ENCODE measurements at regions not wholly inside any gene's neighbourhood (a gene's known extent, or its start where the extent isn't known, plus 50 kb on each side); places are given as distances from the start of the nearest gene placed in this dataset.

DNA sequence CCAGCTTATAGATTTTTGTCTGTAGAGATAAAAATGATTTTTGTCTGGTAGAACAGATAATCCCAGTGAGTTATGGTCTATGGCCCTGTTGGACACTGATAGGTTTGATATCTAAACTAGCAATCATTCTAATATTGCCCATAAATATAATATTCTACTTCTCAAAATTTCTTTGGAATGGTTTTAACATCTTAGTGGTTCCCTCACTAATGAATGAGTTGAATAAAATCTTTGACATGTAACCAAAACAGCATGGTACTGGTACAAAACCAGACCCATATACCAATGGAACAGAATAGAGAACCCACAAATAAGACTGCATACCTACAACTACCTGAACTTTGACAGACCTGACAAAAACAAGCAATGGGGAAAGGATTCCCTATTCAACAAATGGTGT lies 219.7 kb downstream of the SEC61B start:
- no peak for DNase-seq

DNA sequence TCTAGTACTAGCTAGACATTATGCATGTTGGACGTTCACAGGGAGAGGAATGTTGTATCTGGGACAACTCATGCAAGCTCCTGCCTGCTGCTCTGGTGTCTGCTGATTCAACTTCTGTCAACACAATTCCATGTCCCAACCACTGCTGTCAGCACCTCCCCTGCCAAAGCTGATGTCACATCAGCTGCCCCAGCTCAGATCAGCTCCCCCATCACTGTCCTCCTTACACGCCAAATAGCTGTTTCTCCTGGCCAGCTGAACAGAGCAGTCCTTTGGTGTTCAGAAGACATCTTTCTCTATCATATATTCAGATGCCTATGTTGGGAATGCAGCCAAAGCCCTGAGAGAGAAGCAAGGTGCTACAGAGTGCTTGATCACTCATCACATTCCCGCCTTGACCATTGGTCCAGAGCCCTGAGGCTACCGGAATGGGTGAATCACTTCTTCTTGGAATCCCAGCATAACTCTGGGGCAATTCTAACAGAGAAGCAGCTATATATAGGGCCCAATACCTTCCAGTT lies 223.3 kb downstream of the SEC61B start:
- DNase-seq: peak; percentile 67

DNA sequence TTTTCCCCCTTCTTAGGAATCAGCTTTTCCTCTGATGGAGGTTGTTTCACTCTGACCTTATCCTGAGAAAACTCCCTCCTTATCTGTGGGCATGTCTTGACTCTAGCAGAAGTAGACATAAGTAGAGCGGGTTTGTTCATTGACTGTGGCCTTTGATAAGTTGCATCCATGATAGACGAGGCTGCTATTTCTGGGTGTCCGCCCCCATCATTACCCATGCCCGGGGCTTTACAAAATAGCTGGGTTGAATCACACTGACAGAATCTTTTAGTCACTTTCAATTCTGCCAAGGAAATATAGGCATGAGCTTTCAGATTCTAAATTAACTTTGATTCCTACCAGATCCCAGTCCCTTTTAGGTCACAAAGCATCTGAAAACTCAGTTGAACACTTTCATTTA lies 223.8 kb downstream of the SEC61B start:
- no peak for DNase-seq

DNA sequence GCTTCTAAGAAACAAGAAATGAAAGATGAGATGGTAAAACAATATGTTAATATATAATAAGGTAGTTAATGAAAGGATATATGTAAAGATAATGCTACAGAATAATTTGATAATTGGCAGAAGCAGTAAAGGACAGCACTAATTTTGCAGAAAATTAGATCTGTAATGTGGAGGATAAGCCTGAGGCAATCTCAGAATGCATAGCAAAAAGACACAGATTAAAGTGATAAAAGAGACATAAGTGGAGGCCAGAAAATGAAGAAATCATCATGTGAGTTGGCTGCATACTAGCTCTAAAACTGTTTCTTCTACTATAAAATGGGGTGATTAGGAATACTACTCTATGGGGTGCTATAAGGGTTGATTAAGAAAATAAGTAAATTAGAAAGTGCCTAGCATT lies 225.9 kb downstream of the SEC61B start:
- DNase-seq: no peak

DNA sequence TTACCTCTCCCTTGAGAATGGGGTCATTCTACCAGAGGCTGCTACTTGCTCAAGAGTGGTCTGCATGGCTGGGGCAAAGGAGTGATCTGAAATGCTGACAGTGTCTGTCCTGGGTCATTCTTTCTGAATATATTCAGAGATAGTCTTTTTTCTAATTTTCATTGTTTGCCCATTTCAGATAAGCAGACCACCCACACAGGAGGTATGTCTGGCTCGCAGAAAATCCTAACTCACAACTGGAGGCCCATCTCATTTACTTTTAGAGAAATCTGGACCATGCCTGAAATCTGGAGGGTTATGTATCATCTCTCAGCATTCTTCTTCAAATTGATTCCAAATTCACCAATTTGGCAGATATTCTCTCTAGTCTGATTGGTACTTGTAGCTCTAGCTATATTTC lies 227.6 kb downstream of the SEC61B start:
- no peak for DNase-seq

DNA sequence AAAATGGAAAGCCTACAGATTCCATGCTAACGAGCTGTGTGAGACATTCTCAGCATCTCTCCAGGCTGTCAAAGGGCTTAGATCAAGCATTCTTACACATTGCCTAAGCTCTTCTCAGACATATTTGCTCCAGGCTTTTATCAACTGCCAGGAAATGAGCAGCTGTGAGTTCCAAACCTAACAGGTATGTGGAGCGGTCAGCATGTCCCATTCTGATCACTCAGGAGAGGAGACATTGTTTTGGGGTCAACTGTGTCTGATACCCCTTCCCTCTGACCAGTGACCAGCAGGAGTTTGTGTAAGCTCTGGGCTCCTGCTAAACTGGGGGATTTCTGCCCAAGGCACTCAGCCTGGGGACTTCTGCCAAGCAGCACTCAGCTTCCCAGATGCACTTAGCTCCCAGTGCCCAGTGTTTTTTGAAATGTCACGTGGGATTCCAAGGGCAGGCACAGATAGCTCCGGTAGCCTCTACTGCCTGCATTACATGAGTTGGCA lies 229.1 kb downstream of the SEC61B start:
- DNase-seq: no peak

DNA sequence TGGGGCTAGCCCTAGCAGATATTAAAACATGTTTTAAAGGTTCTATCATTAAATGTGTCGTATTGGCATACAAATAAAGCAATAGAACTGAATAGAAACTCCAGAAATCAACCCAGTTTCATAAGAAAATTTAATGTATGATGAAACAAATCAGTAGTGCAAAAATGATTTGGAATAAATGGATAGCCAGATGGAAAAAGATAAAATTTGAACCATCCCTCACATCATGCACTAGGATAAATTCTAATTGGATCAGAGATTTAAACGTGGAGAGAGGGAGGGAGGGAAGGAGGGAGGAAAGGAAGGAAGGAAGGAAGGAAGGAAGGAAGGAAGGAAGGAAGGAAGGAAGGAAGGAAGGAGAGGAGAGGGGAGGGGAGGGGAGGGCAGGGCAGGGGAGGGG lies 235.3 kb downstream of the SEC61B start:
- no peak for DNase-seq

DNA sequence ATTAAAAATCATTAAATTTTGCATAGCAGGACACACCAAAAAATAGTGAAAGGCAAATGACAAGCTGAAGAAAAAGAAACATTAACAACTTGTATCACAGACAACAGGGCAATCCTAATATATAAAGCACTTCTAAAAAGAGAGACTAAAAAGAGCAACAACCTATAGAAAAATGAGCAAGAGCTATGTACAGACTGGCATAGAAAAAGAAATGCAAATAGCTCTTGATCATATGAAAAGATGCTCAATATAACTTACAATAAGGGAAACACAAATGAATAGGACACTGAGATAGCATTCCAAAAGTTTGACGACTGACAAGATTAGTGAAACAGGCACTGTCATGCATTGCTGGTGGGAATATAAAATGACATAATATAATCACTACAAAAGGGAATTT lies 235.9 kb downstream of the SEC61B start:
- no peak for DNase-seq

DNA sequence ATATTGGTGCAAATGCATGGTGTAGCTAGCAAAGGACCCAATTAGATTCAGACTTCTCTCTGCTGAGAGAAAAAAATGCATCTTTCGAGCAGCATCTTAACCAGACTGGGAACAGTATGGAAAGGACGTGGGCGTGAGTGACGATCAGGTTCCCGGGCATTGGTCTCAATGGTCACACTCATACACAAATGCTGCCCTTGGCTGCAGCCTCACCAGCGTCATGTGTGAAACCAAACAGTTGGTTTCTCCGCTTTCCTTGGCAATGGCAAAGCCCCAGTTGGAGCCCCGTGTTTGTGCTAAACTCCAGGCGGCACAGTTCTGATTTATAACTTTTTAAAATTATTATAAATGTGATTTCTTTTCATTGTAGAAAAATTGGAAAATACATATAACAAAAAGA lies 237.8 kb downstream of the SEC61B start:
- DNase-seq: no peak

DNA sequence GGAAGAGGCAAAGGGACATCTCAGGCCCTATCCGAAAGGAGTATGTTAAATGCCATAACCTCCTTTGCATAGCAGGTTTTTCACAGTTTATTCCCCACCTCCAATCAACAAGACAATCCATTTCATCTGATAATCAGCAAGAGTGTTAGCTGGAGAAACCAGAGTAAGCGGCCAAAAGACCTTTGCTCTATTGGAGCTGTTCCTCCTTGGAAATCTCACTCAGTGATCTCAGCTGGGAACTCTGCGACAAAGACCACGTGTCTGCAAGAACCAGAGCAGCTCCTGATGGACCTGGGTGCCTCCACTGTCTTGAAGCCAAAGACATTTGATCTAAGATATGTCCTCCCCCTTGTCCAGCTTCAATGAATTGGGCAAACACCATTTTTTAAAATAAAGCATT lies 241.0 kb downstream of the SEC61B start:
- no peak for DNase-seq

DNA sequence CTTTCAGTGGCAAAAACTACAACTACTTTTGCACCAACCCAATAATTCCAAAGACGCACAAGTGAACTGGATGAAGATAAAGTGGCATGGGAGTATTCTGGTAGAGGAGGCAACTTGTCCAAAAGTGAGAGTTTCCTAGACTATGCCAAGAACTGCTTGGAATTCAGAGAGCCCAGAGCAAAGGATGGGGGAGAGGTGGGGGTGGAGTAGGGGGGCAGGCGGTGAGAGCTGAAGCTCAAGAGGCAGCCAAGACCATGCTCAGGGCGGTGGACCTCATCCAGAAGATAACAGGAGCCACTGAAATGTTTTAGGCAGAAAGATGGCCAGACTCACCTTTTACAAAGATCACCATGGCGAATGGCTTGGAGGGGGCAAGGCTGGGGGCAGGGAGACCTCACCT lies 242.5 kb downstream of the SEC61B start:
- no peak for DNase-seq

DNA sequence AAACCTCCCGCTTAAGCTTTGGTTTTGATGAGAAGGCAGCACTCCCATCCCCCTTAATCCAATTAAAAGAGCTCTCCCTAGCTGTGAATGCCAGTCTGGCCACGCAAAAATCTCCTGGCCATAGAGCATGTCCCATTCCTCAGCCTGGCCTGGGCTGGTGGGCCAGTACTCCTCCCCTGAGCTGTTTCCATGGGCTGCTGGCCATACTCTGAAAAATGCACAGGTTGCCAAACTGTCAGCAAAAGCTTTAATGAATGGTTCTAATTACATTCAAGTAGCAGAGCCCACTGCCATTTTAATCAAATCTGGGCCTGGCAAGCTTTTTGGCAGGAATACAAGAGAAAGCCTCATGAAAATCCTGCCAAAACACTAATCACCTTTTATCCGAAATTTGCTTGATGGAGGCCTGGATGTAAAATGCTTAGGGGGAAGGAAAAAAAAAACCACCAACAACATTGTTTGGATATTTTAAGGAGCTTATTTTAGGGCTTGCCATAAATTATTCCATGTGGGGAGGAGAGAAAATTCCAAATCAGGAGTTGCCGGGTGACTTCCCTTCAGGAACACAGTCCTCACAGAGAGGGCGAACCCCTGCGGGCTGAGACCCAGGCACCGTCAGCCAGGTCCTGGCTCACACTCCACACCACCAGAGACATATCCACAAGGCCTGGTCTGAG lies 243.3 kb downstream of the SEC61B start:
- no peak for DNase-seq

DNA sequence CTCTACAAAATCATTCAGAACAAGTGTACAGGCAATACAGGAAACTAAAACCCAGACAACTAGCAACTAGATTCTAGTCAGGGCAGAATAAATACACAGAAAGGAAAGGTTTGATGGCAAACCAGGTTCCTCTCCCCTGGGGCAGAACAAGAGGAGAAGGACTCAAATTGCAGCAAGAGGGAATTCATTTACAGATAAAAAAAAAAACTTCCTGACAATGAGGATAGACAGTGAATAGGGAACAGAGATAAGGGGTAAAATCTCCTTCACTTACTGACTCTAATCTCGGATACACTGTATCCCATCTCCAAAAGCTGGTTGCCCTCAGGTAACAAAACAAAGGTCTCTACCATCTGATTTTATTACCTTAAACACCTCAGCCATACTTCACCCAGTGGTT lies 244.0 kb downstream of the SEC61B start:
- no peak for DNase-seq

DNA sequence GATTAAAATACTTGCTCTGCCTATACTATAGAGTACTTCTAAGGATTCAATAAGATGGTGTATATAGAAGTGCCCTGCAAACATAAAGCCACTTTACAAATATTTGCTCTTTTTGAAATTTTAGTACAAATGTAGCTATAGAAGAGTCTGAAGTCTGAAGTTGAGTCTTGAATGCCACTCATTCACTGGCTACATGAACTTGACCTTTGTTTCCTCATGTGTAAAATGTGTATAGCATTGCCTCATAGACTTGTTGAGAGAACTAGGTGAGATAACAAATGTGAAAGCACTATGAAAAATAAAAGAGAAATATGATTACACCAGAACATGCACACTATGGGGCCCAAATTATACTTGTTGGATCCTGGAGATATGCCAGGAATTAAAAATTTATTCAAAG lies 244.7 kb downstream of the SEC61B start:
- no peak for DNase-seq

DNA sequence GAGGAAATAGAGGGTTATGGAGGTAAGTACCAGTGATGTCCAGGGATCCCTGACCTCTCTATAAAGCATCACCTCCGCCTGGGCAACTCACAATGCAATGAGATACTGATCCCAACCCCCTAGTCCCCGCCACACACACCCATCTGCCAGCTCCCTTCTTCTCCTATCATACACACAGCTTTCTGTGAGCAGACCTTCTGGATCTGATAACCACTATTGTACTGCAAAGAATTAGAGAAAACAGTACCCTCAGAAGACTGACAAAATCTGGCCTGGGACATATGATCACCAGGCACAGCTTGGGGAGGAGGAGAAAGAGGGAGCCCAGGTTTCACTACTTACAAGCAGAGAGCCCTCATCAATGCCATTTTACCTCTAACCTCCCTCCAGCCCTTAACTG lies 249.0 kb downstream of the SEC61B start:
- no peak for DNase-seq

DNA sequence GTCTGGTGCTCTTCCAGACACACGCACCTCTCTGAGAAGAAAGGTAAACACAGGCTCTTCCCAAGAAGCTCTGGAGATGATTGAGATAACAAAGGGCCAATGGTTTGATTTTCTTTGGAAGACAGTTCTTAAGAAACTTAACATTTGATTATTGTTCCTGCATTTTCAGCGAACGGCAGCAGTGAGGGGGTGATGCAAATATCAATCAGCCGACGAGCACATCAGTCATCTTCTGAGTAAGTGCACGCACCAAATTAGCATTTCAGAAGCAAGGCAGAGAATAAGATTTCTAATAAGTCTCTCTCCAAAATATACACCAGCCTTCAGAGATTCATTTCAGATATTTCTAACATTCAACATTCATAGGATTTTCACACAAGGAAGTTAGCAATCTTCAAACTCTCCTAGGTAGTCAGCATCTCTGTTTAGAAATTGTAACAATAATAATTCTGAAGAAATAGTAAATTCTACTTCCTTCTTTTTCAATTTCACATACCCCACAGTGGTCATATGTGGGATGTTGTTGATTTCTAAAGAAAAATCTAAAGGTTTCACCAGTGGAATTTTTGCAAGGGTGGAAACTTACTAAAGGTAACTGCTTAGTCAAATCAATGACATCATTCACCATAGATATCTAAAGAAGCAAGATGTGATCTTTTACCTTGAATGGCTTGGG lies 250.3 kb downstream of the SEC61B start:
- DNase-seq: no peak

DNA sequence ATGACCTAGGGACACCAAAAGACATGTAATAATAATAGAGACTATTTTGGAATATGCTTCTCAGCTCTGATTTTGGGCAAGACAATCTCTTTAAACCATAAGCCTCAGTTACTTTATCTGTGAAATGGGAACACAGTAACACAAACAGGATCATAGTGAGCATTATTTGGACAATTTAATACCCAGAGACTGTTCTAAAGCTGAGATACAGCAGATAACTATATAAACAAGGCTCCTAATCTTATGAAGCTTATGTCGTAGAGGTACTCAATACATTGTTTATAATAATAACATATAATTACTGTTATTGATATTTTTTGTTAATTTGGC lies 250.8 kb downstream of the SEC61B start:
- no peak for DNase-seq

DNA sequence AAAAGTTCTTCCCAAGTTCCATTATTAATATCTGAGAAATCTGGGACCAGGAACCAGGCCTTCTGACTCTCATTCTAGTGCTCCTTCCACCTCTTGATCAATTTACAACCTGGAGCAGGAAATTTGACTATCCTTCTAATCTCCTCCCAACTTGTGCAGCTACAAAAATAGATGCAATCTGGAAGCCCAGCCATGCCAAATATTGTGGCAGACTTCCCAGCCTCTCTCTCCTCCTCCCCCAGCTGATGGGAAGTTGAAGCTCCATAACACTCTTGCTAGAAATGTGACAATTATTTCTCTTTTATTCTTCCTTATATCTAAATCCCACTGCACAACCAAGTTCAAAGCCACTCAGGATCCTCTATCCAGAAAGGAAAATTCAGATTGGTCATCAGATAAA lies 252.1 kb downstream of the SEC61B start:
- DNase-seq: no peak

DNA sequence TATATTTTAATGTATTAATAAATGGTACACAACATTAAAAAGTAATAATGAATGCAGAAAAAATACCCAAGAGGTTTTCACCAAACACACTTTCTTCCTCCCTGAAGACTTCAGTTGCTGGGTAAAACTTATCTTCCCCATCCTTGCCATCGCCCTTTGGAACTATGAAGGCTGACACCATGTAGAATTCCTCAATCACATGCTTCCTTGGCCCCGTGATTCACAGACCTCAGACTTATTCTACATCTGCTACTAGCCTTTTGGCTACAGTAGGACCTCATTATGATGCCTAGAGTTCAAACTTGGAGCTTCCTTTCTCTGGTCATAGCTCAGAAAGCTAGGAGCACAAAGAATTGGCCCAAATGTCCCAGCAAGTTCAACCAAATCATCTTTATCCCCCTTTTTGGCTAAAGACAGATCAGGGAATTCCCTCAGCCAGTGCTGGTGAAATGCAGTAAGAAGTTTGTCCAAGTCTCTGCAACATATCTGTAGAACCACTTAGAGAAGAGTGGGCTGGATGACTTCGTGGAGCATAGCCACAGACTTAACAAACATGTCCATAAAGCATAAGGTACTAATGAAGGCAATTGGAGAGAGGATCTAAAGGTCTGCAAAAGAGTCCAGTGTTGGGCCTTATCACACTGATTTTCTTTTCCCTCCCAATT lies 253.5 kb downstream of the SEC61B start:
- no peak for DNase-seq

DNA sequence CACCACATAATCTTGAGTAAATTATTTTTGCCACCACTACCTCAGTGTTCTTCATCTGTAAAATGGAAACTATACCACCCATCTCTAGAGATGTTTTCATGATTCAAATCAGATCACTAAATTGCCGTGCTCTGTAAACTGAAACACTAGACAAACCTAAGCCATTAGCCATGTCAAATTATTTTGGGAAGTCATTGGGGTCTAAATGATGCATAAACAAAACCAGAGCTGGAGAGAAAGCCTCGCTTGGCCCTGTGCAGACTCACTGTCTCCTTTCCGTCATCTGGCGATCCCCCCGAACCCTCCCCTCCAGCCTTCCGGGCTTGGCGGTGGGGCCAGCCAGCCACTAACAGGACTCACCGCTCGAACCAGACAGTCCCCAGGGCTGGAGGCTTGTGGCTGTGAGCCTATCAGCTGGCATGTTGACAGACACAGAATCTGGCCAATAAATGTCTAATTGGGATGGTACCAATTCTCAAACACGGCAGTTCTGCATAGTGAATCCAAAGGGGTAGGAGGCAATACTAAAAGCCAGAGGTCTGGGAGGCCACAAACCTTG lies 256.5 kb downstream of the SEC61B start:
- no peak for DNase-seq

DNA sequence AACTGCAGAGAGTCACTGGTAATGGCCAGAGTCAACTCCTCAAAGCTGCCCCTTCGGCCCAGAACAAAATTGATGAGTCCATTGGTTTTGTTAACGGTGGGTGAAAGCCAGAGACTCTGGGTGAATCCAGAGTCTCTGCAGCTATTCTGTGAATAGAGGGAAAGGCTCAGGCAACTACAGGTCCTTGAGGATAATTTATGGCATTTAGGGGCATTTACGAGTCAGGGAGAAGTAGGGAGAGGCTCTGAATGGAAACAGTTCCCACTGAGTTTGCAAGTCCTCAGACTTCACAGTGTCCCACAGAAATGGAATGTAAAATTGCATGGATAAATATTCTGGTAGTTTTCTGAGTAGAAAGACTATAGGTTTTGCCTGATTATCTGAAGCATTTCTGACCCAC lies 257.8 kb downstream of the SEC61B start:
- DNase-seq: no peak

DNA sequence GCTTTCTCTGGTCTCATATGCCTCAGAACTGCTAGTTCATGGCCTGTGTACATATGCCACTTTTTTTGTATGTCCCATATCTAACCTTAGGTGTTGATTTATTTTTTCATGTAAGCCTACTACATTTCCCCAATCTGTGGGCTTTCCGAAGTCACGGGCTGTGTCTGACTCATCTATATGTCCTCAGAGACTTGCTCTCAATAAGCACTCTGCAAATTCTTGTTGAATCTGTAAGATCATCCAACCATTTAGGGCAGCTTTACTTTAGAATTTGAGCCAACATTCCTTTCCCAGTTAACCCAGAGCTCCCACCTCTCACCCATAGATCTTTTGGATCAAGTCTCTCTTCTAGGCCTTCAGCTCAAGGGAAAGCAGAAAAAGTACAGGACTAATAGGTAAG lies 263.4 kb downstream of the SEC61B start:
- DNase-seq: peak; percentile 40

DNA sequence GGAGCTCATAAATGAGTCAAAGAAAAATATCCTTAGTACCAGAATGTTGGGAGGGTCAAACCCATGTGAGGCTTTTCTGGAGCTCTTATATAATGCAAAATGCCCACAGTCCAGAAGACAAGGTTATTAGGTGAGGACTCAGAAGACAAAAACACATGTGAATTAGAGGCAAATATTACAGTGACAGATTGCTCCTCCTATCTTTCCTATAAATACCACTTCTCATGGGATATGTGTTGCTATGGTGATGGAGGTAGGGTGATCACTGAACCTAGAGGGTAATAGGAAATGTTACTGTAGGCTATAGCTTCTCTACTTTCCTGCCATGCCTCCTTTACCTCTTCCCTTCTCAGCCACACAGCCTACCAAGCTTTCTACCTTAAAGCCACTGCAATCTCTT lies 264.6 kb downstream of the SEC61B start:
- no peak for DNase-seq
